ENCODE measurements at regions not wholly inside any gene's neighbourhood (a gene's known extent, or its start where the extent isn't known, plus 50 kb on each side); places are given as distances from the start of the nearest gene placed in this dataset.

- ChIA-PET POLR2A (ENCODE audit: low non-redundant PET) (no interaction called here), CTCF (no interaction called here)
- H3K27me3 ChIP-seq (replicated peaks; ENCODE audit: insufficient read depth, low read depth, low read length, poor library complexity), result no peaks in the 10 kb centered on the region
- no peaks in the 10 kb centered on the region for H3K9me3 ChIP-seq (ENCODE audit: low read depth, low read length, poor library complexity, severe bottlenecking)
- H3K27ac ChIP-seq (ENCODE audit: low read depth, low read length, poor library complexity, severe bottlenecking), result no peak overlapping the region
- peaks cover 12% of the 10 kb centered on the region for H3K4me1 ChIP-seq (ENCODE audit: insufficient read depth, low read length, poor library complexity, severe bottlenecking)
- H3K4me3 ChIP-seq (ENCODE audit: low read depth, low read length, poor library complexity, severe bottlenecking), result no peak overlapping the region
- TF ChIP-seq EZH2 (IDR thresholded peaks at IDR 0.05; ENCODE audit: borderline replicate concordance, low read depth, low read length, poor library complexity, severe bottlenecking) (no peak), CTCF (conservative IDR thresholded peaks at IDR 0.05; ENCODE audit: low read depth, low read length) (no peak)
- H3K36me3 ChIP-seq (ENCODE audit: insufficient read depth, low read length, poor library complexity, severe bottlenecking), result no peaks in the 10 kb centered on the region
- no peak for DNase-seq (ENCODE audit: low spot score)
- BruUV-seq (replicated peaks), result no TSS peak
- intact Hi-C loops (cut with micrococcal nuclease; ENCODE audit: unreplicated experiment), result loop anchor here (5.0 kb wide), 1 partner anchor 249 kb away; no protein-coding TSS in a partner anchor
Observed at GRCh38 chr12:63066136-63066535, 84.9 kb downstream of the AVPR1A start.

- ChIA-PET POLR2A (ENCODE audit: low non-redundant PET) (no interaction called here), CTCF (no interaction called here)
- DNase-seq (ENCODE audit: low spot score), result peak; percentile 42
- no peaks in the 10 kb centered on the region for H3K36me3 ChIP-seq (ENCODE audit: insufficient read depth, low read length, poor library complexity, severe bottlenecking)
- BruUV-seq (replicated peaks), result no TSS peak
- intact Hi-C loops (cut with micrococcal nuclease; ENCODE audit: unreplicated experiment), result no loop called here
- H3K4me1 ChIP-seq (ENCODE audit: insufficient read depth, low read length, poor library complexity, severe bottlenecking), result peaks cover 10% of the 10 kb centered on the region
- H3K27me3 ChIP-seq (replicated peaks; ENCODE audit: insufficient read depth, low read depth, low read length, poor library complexity), result no peaks in the 10 kb centered on the region
- H3K9me3 ChIP-seq (ENCODE audit: low read depth, low read length, poor library complexity, severe bottlenecking), result no peaks in the 10 kb centered on the region
- no peak overlapping the region for H3K4me3 ChIP-seq (ENCODE audit: low read depth, low read length, poor library complexity, severe bottlenecking)
- no peak for TF ChIP-seq CTCF (conservative IDR thresholded peaks at IDR 0.05; ENCODE audit: low read depth, low read length)
- TF ChIP-seq EZH2 (IDR thresholded peaks at IDR 0.05; ENCODE audit: borderline replicate concordance, low read depth, low read length, poor library complexity, severe bottlenecking), result no peak
- no peak overlapping the region for H3K27ac ChIP-seq (ENCODE audit: low read depth, low read length, poor library complexity, severe bottlenecking)
Observed at GRCh38 chr12:63064080-63064479, 86.9 kb downstream of the AVPR1A start.

- Histone ChIP-seq H3K4me1 (ENCODE audit: insufficient read depth, low read length, poor library complexity, severe bottlenecking) (no peaks in the 10 kb centered on the region), H3K27me3 (replicated peaks; ENCODE audit: insufficient read depth, low read depth, low read length, poor library complexity) (no peaks in the 10 kb centered on the region), H3K27ac (ENCODE audit: low read depth, low read length, poor library complexity, severe bottlenecking) (no peak overlapping the region), H3K9me3 (ENCODE audit: low read depth, low read length, poor library complexity, severe bottlenecking) (no peaks in the 10 kb centered on the region), H3K36me3 (ENCODE audit: insufficient read depth, low read length, poor library complexity, severe bottlenecking) (no peaks in the 10 kb centered on the region), H3K4me3 (ENCODE audit: low read depth, low read length, poor library complexity, severe bottlenecking) (no peak overlapping the region)
- intact Hi-C loops (cut with micrococcal nuclease; ENCODE audit: unreplicated experiment), result no loop called here
- ChIA-PET POLR2A (ENCODE audit: low non-redundant PET) (no interaction called here), CTCF (no interaction called here)
- no peak for DNase-seq (ENCODE audit: low spot score)
- TF ChIP-seq CTCF (conservative IDR thresholded peaks at IDR 0.05; ENCODE audit: low read depth, low read length), result no peak
- no peak for TF ChIP-seq EZH2 (IDR thresholded peaks at IDR 0.05; ENCODE audit: borderline replicate concordance, low read depth, low read length, poor library complexity, severe bottlenecking)
- BruUV-seq (replicated peaks), result no TSS peak
Observed at GRCh38 chr12:63056649-63057048, 94.4 kb downstream of the AVPR1A start.
